CD14-positive monocyte (primary cell): ENCODE measurements at regions not wholly inside any gene's neighbourhood (a gene's known extent, or its start where the extent isn't known, plus 50 kb on each side); places are given as distances from the start of the nearest gene placed in this dataset.

ENCODE experiments used
- DNase-seq, 3 donors: peaks; one replicate each; pipeline ENCODE4 v3.0.0-alpha.2; 2011 to 2022
- H2AFZ ChIP-seq: 2 replicates; pipeline ENCODE4 v1.6.0; 2012; ENCODE audit warnings: mild to moderate bottlenecking, low read depth, low read length, inconsistent platforms; ENCODE audit not compliant: insufficient read depth, poor library complexity, severe bottlenecking
- H3K27ac ChIP-seq, 2 donors: 1 replicate in 1 of 2; 2 replicates in 1 of 2; pipeline ENCODE4 v1.5.1; 2012 to 2013; ENCODE audit warnings: low read length in 2 of 2, control low read depth in 1 of 2, inconsistent platforms in 1 of 2, low read depth in 1 of 2, mild to moderate bottlenecking in 1 of 2
- H3K27me3 ChIP-seq, 2 donors: one replicate each; pipeline versions ENCODE4 v1.6.0 to v1.6.1; 2011 to 2013; ENCODE audit warnings: low read length in 2 of 2; ENCODE audit not compliant: control insufficient read depth in 2 of 2, insufficient read depth in 2 of 2
- H3K36me3 ChIP-seq, 2 donors: replicated peaks in 1 of 2; 1 replicate in 1 of 2; 2 replicates in 1 of 2; pipeline versions ENCODE4 v1.5.1 to v1.6.1; 2012 to 2013; ENCODE audit warnings: low read length in 2 of 2, control low read depth in 1 of 2, inconsistent platforms in 1 of 2, mild to moderate bottlenecking in 1 of 2; ENCODE audit not compliant: insufficient read depth in 2 of 2, control insufficient read depth in 1 of 2
- H3K4me1 ChIP-seq, 2 donors: 1 replicate in 1 of 2; 2 replicates in 1 of 2; pipeline versions ENCODE4 v1.5.1 to v1.6.1; 2012 to 2013; ENCODE audit warnings: low read length in 2 of 2, control low read depth in 1 of 2, inconsistent platforms in 1 of 2, mild to moderate bottlenecking in 1 of 2, moderate library complexity in 1 of 2; ENCODE audit not compliant: insufficient read depth in 2 of 2, control insufficient read depth in 1 of 2
- H3K4me2 ChIP-seq: replicated peaks from 2 replicates; pipeline ENCODE3; 2012; ENCODE audit warnings: low read length, moderate library complexity, mild to moderate bottlenecking; ENCODE audit not compliant: poor library complexity, severe bottlenecking; ENCODE audit errors: extremely low read depth
- H3K4me3 ChIP-seq, 3 experiments: fragments of 200-600 bp in 1 of 3; sonication (generic) in 1 of 3; replicated peaks in 1 of 3; 1 replicate in 2 of 3; 2 replicates in 1 of 3; pipeline ENCODE4 v1.5.1; 2011 to 2013; ENCODE audit warnings: low read length in 3 of 3, mild to moderate bottlenecking in 3 of 3, control low read depth in 2 of 3, low read depth in 2 of 3, inconsistent platforms in 1 of 3, moderate library complexity in 1 of 3
- H3K79me2 ChIP-seq: 2 replicates; pipeline ENCODE4 v1.6.0; 2012; ENCODE audit warnings: mild to moderate bottlenecking, control low read depth, inconsistent platforms, low read length, moderate library complexity; ENCODE audit not compliant: insufficient read depth
- H3K9ac ChIP-seq: 2 replicates; pipeline ENCODE4 v1.6.0; 2017; ENCODE audit warnings: low read length, mild to moderate bottlenecking; ENCODE audit not compliant: insufficient read depth, poor library complexity, severe bottlenecking
- H3K9me3 ChIP-seq, 2 donors: replicated peaks in 1 of 2; 1 replicate in 1 of 2; 2 replicates in 1 of 2; pipeline versions ENCODE4 v1.5.1 to v1.6.1; 2012 to 2013; ENCODE audit warnings: low read length in 2 of 2, control low read depth in 1 of 2; ENCODE audit not compliant: control insufficient read depth in 1 of 2, insufficient read depth in 1 of 2
- H4K20me1 ChIP-seq: 2 replicates; pipeline ENCODE4 v1.6.0; 2012; ENCODE audit warnings: mild to moderate bottlenecking, low read length, control low read depth, moderate library complexity; ENCODE audit not compliant: insufficient read depth
- H3K27ac Mint-ChIP-seq, 7 donors: one replicate each; pipeline ENCODE4 v1.8.0; 2020; ENCODE audit warnings: mild to moderate bottlenecking in 7 of 7, mixed read lengths in 7 of 7, moderate library complexity in 6 of 7, inconsistent platforms in 2 of 7
- H3K27me3 Mint-ChIP-seq, 3 donors: one replicate each; pipeline ENCODE4 v1.8.0; 2021 to 2022; ENCODE audit warnings: low read depth in 3 of 3, mild to moderate bottlenecking in 3 of 3, mixed read lengths in 3 of 3, moderate library complexity in 3 of 3, inconsistent platforms in 1 of 3
- H3K36me3 Mint-ChIP-seq, 2 donors: one replicate each; pipeline ENCODE4 v1.8.0; 2020; ENCODE audit warnings: mixed read lengths in 2 of 2, inconsistent platforms in 1 of 2, mild to moderate bottlenecking in 1 of 2
- H3K4me1 Mint-ChIP-seq: one replicate; pipeline ENCODE4 v1.8.0; 2020; ENCODE audit warnings: mild to moderate bottlenecking, mixed read lengths
- H3K4me3 Mint-ChIP-seq, 2 donors: one replicate each; pipeline ENCODE4 v1.8.0; 2020; ENCODE audit warnings: mild to moderate bottlenecking in 2 of 2, mixed read lengths in 2 of 2, moderate library complexity in 1 of 2
- H3K9me3 Mint-ChIP-seq, 7 donors: one replicate each; pipeline ENCODE4 v1.8.0; 2020 to 2022; ENCODE audit warnings: mixed read lengths in 7 of 7, mild to moderate bottlenecking in 6 of 7, moderate library complexity in 6 of 7, inconsistent platforms in 2 of 7
- CTCF ChIP-seq: fragments of 200-600 bp; IDR thresholded peaks from one replicate; pipeline ENCODE4 v1.8.0; 2022; ENCODE audit warnings: antibody characterized with exemption, mild to moderate bottlenecking
- WGBS: methylation state at CpG from one replicate; pipeline ENCODE4 v1.1.5; 2013; ENCODE audit warnings: missing lambda C conversion rate; ENCODE audit not compliant: insufficient coverage; 5-methylcytosine and 5-hydroxymethylcytosine counted together
- intact Hi-C, 2 donors: fragments of 100-400 bp; cut with micrococcal nuclease; formaldehyde crosslinking; loops; one replicate each; pipeline versions ENCODE4 v1.15.0 to v1.15.1; 2023

- Mint-ChIP-seq H3K9me3 (peaks cover 0 to 12% (median 0%) of the 10 kb centered on the region in 7 donors), H3K36me3 (no peaks in the 10 kb centered on the region), H3K4me3 (no peak overlapping the region), H3K4me1 (no peaks in the 10 kb centered on the region), H3K27me3 (peaks cover 0 to 3% (median 1%) of the 10 kb centered on the region in 3 donors), H3K27ac (no peak overlapping the region)
- no peak for TF ChIP-seq CTCF
- 43% methylated on average over 1 of the region's 1 CpG for WGBS
- H3K27me3 ChIP-seq: no peaks in the 10 kb centered on the region
- H3K36me3 ChIP-seq: no peaks in the 10 kb centered on the region
- no peak overlapping the region for H2AFZ ChIP-seq
- H3K4me3 ChIP-seq: no peak overlapping the region
- no peak overlapping the region for H3K4me2 ChIP-seq
- H3K27ac ChIP-seq: no peak overlapping the region
- intact Hi-C loops: no loop called here
- no peak for DNase-seq
- no peaks in the 10 kb centered on the region for H4K20me1 ChIP-seq
- H3K79me2 ChIP-seq: no peaks in the 10 kb centered on the region
- no peaks in the 10 kb centered on the region for H3K4me1 ChIP-seq
- no peak overlapping the region for H3K9ac ChIP-seq
- H3K9me3 ChIP-seq: no peaks in the 10 kb centered on the region
Observed at GRCh38 chr18:40417501-40417900, 1537.5 kb upstream of the PIK3C3 start.

GRCh38 chr18:40415821-40416220, 1539.2 kb upstream of the PIK3C3 start:
- Mint-ChIP-seq H3K27ac (no peak overlapping the region), H3K36me3 (no peaks in the 10 kb centered on the region), H3K9me3 (peaks cover 0 to 5% (median 0%) of the 10 kb centered on the region in 7 donors), H3K4me3 (no peak overlapping the region), H3K27me3 (peaks cover 0 to 1% (median 1%) of the 10 kb centered on the region in 3 donors), H3K4me1 (no peaks in the 10 kb centered on the region)
- TF ChIP-seq CTCF: no peak
- no peaks in the 10 kb centered on the region for H4K20me1 ChIP-seq
- no peak for DNase-seq
- H3K4me1 ChIP-seq: no peaks in the 10 kb centered on the region
- no peak overlapping the region for H3K4me2 ChIP-seq
- no peaks in the 10 kb centered on the region for H3K36me3 ChIP-seq
- intact Hi-C loops: no loop called here
- H3K27ac ChIP-seq: no peak overlapping the region
- no peak overlapping the region for H3K9ac ChIP-seq
- no peaks in the 10 kb centered on the region for H3K9me3 ChIP-seq
- no peak overlapping the region for H3K4me3 ChIP-seq
- no peaks in the 10 kb centered on the region for H3K27me3 ChIP-seq
- no peak overlapping the region for H2AFZ ChIP-seq
- WGBS: no CpG with 5 or more reads among the region's 3 CpGs
- no peaks in the 10 kb centered on the region for H3K79me2 ChIP-seq
